HG03575 (cell line): ENCODE measurements at regions not wholly inside any gene's neighbourhood (a gene's known extent, or its start where the extent isn't known, plus 50 kb on each side); places are given as distances from the start of the nearest gene placed in this dataset.

Source experiments
- ATAC-seq: cut with Tn5 transposase; IDR thresholded peaks from one replicate; pipeline ENCODE4 v1.9.1; 2021; ENCODE audit not compliant: unreplicated experiment, insufficient number of reproducible peaks, low FRiP score; ENCODE audit errors: extremely low read depth

GRCh38 chr10:43943818-43944360, 295.2 kb upstream of the ZNF32 start:
- ATAC-seq, result no peak

- no peak for ATAC-seq
Observed at GRCh38 chr10:43943119-43943817, 294.6 kb upstream of the ZNF32 start.

- ATAC-seq, result no peak
Observed at GRCh38 chr10:43942096-43942850, 293.6 kb upstream of the ZNF32 start.

DNA sequence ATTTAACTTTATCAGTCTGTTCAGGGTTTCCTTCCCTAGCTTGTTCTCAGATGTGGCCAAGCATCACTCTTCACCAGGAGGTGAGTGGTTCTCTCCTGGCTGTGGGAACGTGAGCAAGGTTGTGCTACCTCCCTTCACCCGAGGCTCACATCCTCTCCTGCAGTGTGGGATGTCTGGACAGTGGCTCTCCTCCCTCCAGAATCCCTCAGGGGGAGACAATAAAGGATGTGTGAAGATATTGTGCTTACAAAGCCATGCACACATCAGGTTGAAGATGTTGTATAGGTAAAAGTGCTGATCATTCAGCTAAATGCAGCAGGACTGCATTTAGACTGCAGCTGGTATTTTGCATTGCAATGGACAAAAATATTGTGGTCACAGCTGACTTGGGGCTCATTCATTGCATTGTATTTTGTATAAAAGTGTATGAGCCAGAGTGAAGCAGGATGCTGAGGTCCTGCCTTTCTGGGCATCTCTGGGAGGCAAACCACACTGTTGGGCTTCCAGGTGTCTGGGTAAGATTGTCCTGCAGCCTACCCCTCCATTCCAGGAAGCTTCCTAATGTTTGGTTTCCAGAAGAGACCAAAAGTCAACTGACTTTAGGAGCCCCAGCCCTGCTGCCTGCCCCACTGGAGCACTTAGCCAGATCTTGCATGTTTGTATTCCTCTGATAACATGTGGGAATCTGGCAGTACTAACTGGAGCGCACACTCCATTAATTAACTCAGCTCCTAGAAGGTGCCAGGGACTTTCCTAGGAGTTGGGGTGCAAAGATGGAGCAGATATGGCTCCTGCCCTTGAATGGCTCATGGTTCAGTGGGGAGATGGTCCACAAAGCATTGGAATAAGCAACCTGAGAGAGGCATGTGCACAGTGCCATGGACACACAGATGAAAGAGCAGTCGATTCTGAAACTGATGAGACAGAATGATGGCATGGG, 292.5 kb upstream of the ZNF32 start:
- ATAC-seq, result no peak

DNA sequence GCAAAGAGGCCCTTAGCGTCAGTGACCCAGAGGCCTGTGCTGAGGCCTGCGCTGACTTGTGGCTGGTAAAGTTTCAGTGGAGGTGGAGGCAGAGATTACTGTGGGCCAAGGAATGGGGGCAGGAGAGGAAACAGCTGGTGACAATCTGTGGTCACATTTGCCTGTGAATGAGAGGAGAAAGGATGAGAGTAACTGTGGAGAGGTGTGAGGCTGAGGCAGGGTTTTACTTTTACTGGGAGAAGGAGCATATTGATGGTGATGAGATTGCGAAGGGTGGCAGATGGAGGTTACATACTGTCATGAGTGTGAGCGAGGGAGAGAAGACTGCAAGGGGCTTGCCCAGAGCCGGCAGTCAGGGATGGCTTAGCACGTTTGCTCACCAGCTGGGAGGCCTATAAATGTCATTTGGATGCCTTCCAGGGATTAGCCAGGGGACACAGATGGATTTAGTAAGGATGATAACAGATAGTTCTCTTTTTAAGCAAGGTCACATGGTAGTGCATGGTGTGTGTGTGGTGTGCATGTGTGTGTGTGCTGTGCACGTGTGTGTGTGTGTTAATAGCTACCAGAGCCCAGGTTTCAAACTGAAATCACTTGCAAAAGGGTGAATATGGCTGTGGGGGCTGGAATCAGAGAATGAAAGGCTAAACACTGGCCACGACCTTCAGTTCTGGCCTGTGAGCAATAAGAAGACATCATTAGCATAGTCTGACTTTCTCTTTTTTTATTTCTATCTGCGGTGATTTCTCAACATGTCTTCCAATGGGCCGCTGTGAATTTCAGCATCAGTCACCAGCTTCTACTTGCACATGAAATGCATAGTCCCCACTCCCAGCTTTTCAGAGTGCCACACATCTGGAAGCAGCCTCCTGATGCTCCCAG, 291.5 kb upstream of the ZNF32 start:
- no peak for ATAC-seq

DNA sequence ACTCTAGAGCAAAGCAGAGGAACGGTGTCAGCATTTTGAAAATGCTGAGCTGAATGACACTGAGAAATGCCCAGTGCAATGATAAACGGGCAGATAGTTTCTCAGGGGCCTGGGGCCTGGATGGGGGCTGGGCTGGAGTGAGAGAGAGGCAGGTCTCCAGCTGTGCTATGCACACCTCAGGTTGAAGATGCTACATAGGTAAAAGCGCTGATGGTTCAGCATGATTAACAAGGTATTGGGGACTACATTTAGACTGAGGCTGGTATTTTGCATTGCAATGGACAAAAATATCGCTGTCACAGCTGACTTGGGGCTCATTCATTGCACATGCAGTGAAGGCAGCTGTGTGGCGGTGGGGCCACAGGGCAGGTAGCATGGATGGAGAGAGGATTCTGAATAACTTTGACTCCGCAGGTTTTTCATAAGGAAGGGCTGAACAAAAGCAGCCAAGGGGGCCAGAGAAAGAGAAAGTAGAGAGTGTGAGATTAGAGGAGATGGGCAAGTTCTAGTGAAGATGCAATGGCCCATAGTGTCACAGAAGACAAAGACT, 290.8 kb upstream of the ZNF32 start:
- no peak for ATAC-seq

- ATAC-seq, result no peak
Observed at GRCh38 chr10:43938810-43939209, 290.1 kb upstream of the ZNF32 start.

- no peak for ATAC-seq
Observed at GRCh38 chr10:43931308-43931930, 282.7 kb upstream of the ZNF32 start.

DNA sequence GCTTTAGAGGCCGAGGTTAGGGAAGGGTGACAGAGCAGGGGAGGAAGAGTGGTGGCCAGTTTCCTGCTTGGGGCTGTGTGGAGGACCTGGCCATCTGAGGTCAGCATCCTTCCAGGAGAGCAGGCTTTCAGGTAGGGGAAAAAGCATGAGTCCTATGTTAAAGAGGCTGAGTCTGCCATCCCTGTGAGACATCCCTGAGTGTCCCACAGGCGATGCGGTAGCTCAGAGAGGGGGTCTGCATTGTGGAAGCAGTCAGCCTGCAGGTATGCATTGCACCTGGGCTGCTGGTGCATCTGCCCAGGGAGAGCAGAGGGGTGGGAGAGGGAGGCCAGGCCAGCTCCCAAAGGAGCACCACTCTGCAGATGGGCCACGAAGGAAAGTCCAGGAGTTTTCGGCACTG, 282.1 kb upstream of the ZNF32 start:
- no peak for ATAC-seq

GRCh38 chr10:43930243-43930642, 281.6 kb upstream of the ZNF32 start:
- ATAC-seq, result no peak

DNA sequence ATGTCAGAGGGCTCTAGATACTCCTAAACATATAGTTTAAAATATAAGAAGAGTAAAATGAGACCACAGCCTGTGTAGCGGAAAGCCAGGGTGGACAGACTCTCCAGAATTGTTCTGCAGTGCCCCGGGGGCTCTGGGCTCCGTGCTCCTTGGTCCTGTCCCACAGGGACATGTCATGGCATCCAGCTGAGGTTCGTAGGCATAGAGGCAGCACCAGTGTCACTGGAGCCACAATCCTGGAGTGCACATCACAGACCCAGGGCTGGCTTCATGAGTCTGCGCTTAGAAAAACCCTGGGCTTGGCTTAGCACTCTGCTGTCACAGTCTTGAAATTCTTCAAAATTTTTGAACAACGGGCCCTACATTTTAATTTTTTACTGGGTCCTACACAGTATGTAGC, 280.4 kb upstream of the ZNF32 start:
- ATAC-seq, result no peak

- no peak for ATAC-seq
Observed at GRCh38 chr10:43928425-43928968, 279.8 kb upstream of the ZNF32 start.

DNA sequence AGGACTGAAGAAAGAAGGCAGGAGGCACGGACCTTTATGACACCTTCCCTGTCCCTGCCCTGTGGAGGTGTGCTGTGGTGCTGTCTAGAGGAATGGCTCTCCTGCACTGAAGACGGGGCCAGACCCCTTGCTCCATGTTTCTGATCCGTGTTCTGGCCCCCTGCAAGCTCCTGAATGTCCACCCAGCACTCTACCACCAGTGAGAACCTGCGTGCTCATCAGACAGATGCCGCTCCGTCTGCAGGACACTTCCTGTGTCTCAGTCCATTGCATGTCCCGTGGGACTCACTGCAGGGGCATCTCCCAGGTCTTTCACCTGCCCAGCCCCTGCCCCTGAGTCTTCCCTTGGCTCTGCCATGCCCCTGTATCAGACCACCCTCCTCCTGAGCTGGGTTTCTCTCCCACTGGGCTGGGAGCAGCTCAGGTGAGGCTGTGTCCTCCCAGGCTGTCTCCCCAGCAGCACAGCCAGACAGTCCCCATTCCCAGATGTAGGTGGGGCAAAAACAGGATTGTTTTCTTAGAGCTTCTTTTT, 278.3 kb upstream of the ZNF32 start:
- no peak for ATAC-seq

DNA sequence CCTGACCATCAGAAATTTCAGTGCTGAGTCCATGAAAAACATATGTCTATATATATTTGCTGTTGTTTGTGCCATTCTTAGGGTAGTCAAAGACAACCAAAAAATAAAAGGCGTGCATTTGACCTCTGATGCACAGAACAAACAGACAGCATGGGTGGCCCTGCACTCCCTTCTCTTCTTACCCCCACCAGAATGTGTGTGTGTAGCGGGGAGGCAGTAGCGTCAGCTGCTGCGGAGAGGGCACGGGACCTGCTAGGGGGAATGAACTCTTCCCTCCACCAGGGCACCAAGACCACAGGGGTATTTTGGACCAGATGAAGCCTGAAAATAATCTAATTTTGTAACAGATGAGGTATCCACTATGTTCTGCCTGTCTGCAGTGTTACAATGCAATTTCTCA, 277.7 kb upstream of the ZNF32 start:
- no peak for ATAC-seq

- no peak for ATAC-seq
Observed at GRCh38 chr10:43925793-43926192, 277.1 kb upstream of the ZNF32 start.

GRCh38 chr10:43923328-43923727, 274.6 kb upstream of the ZNF32 start:
- no peak for ATAC-seq
